Calu3 (cell line): ENCODE measurements at regions not wholly inside any gene's neighbourhood (a gene's known extent, or its start where the extent isn't known, plus 50 kb on each side); places are given as distances from the start of the nearest gene placed in this dataset.

Source experiments
- BruUV-seq: library from RNA; stranded (reverse); fragments of 400-500 nt; replicated peaks from 2 replicates; lab custom pipeline; 2021; lab: Mats Ljungman, UMichigan
- CTCF ChIA-PET: fragments of 300-600 bp; sonication (Branson Sonifier 250); formaldehyde crosslinking; loops from one replicate; lab custom pipeline; 2022; ENCODE audit warnings: antibody characterized with exemption; lab: Charles Lee
- DNase-seq: peaks from one replicate; pipeline ENCODE4 v3.0.0; 2022
- H3K27ac Mint-ChIP-seq: one replicate; pipeline ENCODE4 v1.8.0; 2022; ENCODE audit warnings: mixed read lengths; ENCODE audit not compliant: unreplicated experiment
- H3K27me3 Mint-ChIP-seq: one replicate; pipeline ENCODE4 v1.8.0; 2022; ENCODE audit warnings: mixed read lengths; ENCODE audit not compliant: unreplicated experiment
- H3K36me3 Mint-ChIP-seq: one replicate; pipeline ENCODE4 v1.8.0; 2022; ENCODE audit warnings: mild to moderate bottlenecking, moderate library complexity, mixed read lengths; ENCODE audit not compliant: insufficient read depth, unreplicated experiment
- H3K4me1 Mint-ChIP-seq: one replicate; pipeline ENCODE4 v1.8.0; 2022; ENCODE audit warnings: mild to moderate bottlenecking, low read depth, mixed read lengths; ENCODE audit not compliant: unreplicated experiment
- H3K4me3 Mint-ChIP-seq: one replicate; pipeline ENCODE4 v1.8.0; 2022; ENCODE audit warnings: mild to moderate bottlenecking, low read depth, moderate library complexity, mixed read lengths; ENCODE audit not compliant: unreplicated experiment
- H3K9me3 Mint-ChIP-seq: one replicate; pipeline ENCODE4 v1.8.0; 2022; ENCODE audit warnings: low read depth, mixed read lengths; ENCODE audit not compliant: unreplicated experiment
- CTCF ChIP-seq: fragments of 200-600 bp; IDR thresholded peaks from one replicate; pipeline ENCODE4 v1.8.0; 2022; ENCODE audit warnings: antibody characterized with exemption; ENCODE audit not compliant: unreplicated experiment
- intact Hi-C: fragments of 100-400 bp; cut with micrococcal nuclease; formaldehyde crosslinking; loops from one replicate; pipeline ENCODE4 v1.10.0; 2022; ENCODE audit not compliant: unreplicated experiment

- no TSS peak for BruUV-seq
- H3K27me3 Mint-ChIP-seq = no peaks in the 10 kb centered on the region
- no peak overlapping the region for H3K27ac Mint-ChIP-seq
- no peak overlapping the region for H3K4me3 Mint-ChIP-seq
- no peaks in the 10 kb centered on the region for H3K36me3 Mint-ChIP-seq
- TF ChIP-seq CTCF = no peak
- CTCF ChIA-PET = interaction anchor here (0.5 kb wide), 1 partner anchor 710 kb away, joined by 5 read pairs; no protein-coding TSS in a partner anchor
- DNase-seq = no peak
- intact Hi-C loops = no loop called here
- H3K4me1 Mint-ChIP-seq = no peaks in the 10 kb centered on the region
- peaks cover 17% of the 10 kb centered on the region for H3K9me3 Mint-ChIP-seq
Observed at GRCh38 chr5:158513490-158514318, 586.0 kb downstream of the EBF1 start.

- Mint-ChIP-seq H3K4me3 (no peak overlapping the region), H3K9me3 (peaks cover 18% of the 10 kb centered on the region), H3K4me1 (no peaks in the 10 kb centered on the region), H3K27ac (no peak overlapping the region), H3K27me3 (no peaks in the 10 kb centered on the region), H3K36me3 (no peaks in the 10 kb centered on the region)
- BruUV-seq = no TSS peak
- no peak for DNase-seq
- TF ChIP-seq CTCF = no peak
- intact Hi-C loops = no loop called here
- CTCF ChIA-PET = no interaction called here
Observed at GRCh38 chr5:158511454-158511853, 588.3 kb downstream of the EBF1 start.

- CTCF ChIA-PET = no interaction called here
- intact Hi-C loops = no loop called here
- TF ChIP-seq CTCF = no peak
- no peak overlapping the region for H3K27ac Mint-ChIP-seq
- no TSS peak for BruUV-seq
- DNase-seq = no peak
- H3K4me3 Mint-ChIP-seq = no peak overlapping the region
- no peaks in the 10 kb centered on the region for H3K27me3 Mint-ChIP-seq
- no peaks in the 10 kb centered on the region for H3K36me3 Mint-ChIP-seq
- H3K9me3 Mint-ChIP-seq = peaks cover 20% of the 10 kb centered on the region
- H3K4me1 Mint-ChIP-seq = no peaks in the 10 kb centered on the region
Observed at GRCh38 chr5:158510479-158510878, 589.2 kb downstream of the EBF1 start.

GRCh38 chr5:158506648-158507047 is 593.1 kb downstream of the EBF1 start:
- no peak for TF ChIP-seq CTCF
- DNase-seq = no peak
- CTCF ChIA-PET = no interaction called here
- BruUV-seq = no TSS peak
- H3K9me3 Mint-ChIP-seq = peaks cover 25% of the 10 kb centered on the region
- no peaks in the 10 kb centered on the region for H3K36me3 Mint-ChIP-seq
- H3K4me3 Mint-ChIP-seq = no peak overlapping the region
- intact Hi-C loops = no loop called here
- H3K4me1 Mint-ChIP-seq = no peaks in the 10 kb centered on the region
- H3K27ac Mint-ChIP-seq = no peak overlapping the region
- no peaks in the 10 kb centered on the region for H3K27me3 Mint-ChIP-seq
